ENCODE measurements at regions not wholly inside any gene's neighbourhood (a gene's known extent, or its start where the extent isn't known, plus 50 kb on each side); places are given as distances from the start of the nearest gene placed in this dataset.

GRCh38 chr21:35683664-35684304 lies 376.5 kb downstream of the SETD4 start:
- Mint-ChIP-seq H3K4me1 (no peaks in the 10 kb centered on the region), H3K4me3 (no peak overlapping the region), H3K27ac (no peak overlapping the region), H3K9me3 (no peaks in the 10 kb centered on the region), H3K27me3 (peaks cover 19% of the 10 kb centered on the region), H3K36me3 (no peaks in the 10 kb centered on the region)

GRCh38 chr21:35682904-35683549 lies 377.3 kb downstream of the SETD4 start:
- H3K4me1 Mint-ChIP-seq, result no peaks in the 10 kb centered on the region
- H3K4me3 Mint-ChIP-seq, result no peak overlapping the region
- peaks cover 18% of the 10 kb centered on the region for H3K27me3 Mint-ChIP-seq
- no peaks in the 10 kb centered on the region for H3K36me3 Mint-ChIP-seq
- peaks cover 0 to 3% (median 0%) of the 10 kb centered on the region in 3 donors for H3K9me3 Mint-ChIP-seq
- peak overlapping the region in 2 of 3 donors; percentile 39 to 48 for H3K27ac Mint-ChIP-seq

DNA sequence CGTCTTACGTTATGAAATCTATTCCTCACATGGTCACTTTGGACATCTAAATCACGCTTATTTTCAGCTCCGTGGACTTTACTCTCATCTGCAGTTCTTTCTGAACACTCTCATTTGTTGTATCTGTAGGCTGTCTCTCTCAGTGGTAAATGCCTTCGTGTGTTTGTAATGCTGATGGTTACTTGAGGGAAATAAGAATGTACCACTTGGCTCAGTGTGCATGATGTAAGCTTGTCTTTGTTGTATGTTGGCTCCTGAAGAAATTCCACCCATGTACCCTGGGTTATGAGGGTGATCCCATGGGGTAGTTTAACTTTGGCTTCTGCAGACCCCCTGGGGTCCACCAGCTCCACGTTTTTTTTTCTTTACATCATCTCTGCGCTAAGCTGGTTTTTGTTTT lies 378.4 kb downstream of the SETD4 start:
- no peak overlapping the region for H3K4me3 Mint-ChIP-seq
- no peaks in the 10 kb centered on the region for H3K4me1 Mint-ChIP-seq
- peaks cover 8% of the 10 kb centered on the region for H3K27me3 Mint-ChIP-seq
- H3K27ac Mint-ChIP-seq, result no peak overlapping the region
- H3K36me3 Mint-ChIP-seq, result no peaks in the 10 kb centered on the region
- H3K9me3 Mint-ChIP-seq, result peaks cover 0 to 3% (median 0%) of the 10 kb centered on the region in 3 donors

GRCh38 chr21:35679076-35679475 lies 381.2 kb downstream of the SETD4 start:
- H3K9me3 Mint-ChIP-seq, result peaks cover 0 to 3% (median 0%) of the 10 kb centered on the region in 3 donors
- H3K27ac Mint-ChIP-seq, result no peak overlapping the region
- no peaks in the 10 kb centered on the region for H3K4me1 Mint-ChIP-seq
- no peaks in the 10 kb centered on the region for H3K36me3 Mint-ChIP-seq
- H3K27me3 Mint-ChIP-seq, result peaks cover 5% of the 10 kb centered on the region
- no peak overlapping the region for H3K4me3 Mint-ChIP-seq

- Mint-ChIP-seq H3K27me3 (peaks cover 5% of the 10 kb centered on the region), H3K4me3 (no peak overlapping the region), H3K36me3 (no peaks in the 10 kb centered on the region), H3K9me3 (peaks cover 0 to 3% (median 0%) of the 10 kb centered on the region in 3 donors), H3K4me1 (no peaks in the 10 kb centered on the region), H3K27ac (no peak overlapping the region)
These were observed 381.9 kb downstream of the SETD4 start for GRCh38 chr21:35678393-35678792.

- no peak overlapping the region for H3K27ac Mint-ChIP-seq
- H3K9me3 Mint-ChIP-seq, result peaks cover 0 to 3% (median 0%) of the 10 kb centered on the region in 3 donors
- H3K27me3 Mint-ChIP-seq, result no peaks in the 10 kb centered on the region
- H3K4me1 Mint-ChIP-seq, result no peaks in the 10 kb centered on the region
- no peaks in the 10 kb centered on the region for H3K36me3 Mint-ChIP-seq
- H3K4me3 Mint-ChIP-seq, result no peak overlapping the region
These were observed 383.0 kb downstream of the SETD4 start for GRCh38 chr21:35677298-35677841.

DNA sequence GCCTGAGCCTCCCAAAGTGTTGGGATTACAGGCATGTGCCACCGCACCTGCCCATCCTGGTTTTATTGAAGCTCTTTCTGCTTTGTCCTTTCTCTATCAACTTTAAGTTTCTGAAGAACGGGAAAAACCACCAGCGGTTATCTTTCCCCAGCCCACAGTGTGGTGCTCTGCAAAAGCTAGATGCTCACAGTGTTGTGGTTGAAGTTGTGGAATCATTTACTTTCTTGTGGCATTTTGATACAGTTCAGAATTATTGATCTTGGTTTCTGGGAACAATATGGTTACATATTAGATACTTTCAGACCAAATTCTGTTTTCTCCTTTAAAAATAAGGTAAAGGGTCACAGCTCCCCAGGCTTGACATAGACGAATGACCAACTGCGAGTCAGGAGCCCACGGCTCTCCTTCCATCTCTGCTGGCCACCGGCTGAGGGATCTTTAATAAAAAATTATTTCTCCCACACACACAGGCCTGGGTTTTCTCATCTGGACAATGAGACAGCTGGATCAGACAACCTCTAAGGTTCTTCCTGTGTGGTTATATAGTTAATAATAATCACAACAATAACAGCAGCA lies 385.3 kb downstream of the SETD4 start:
- peaks cover 0 to 3% (median 0%) of the 10 kb centered on the region in 3 donors for H3K9me3 Mint-ChIP-seq
- no peaks in the 10 kb centered on the region for H3K4me1 Mint-ChIP-seq
- H3K4me3 Mint-ChIP-seq, result no peak overlapping the region
- no peak overlapping the region for H3K27ac Mint-ChIP-seq
- no peaks in the 10 kb centered on the region for H3K36me3 Mint-ChIP-seq
- H3K27me3 Mint-ChIP-seq, result peaks cover 3% of the 10 kb centered on the region

GRCh38 chr21:35674091-35674671 lies 386.1 kb downstream of the SETD4 start:
- Mint-ChIP-seq H3K27ac (no peak overlapping the region), H3K36me3 (no peaks in the 10 kb centered on the region), H3K4me3 (no peak overlapping the region), H3K27me3 (peaks cover 3% of the 10 kb centered on the region), H3K9me3 (peaks cover 0 to 3% (median 0%) of the 10 kb centered on the region in 3 donors), H3K4me1 (no peaks in the 10 kb centered on the region)

GRCh38 chr21:35672313-35672712 lies 388.0 kb downstream of the SETD4 start:
- H3K27ac Mint-ChIP-seq, result no peak overlapping the region
- H3K4me1 Mint-ChIP-seq, result no peaks in the 10 kb centered on the region
- H3K27me3 Mint-ChIP-seq, result peaks cover 5% of the 10 kb centered on the region
- no peak overlapping the region for H3K4me3 Mint-ChIP-seq
- no peaks in the 10 kb centered on the region for H3K36me3 Mint-ChIP-seq
- H3K9me3 Mint-ChIP-seq, result no peaks in the 10 kb centered on the region

DNA sequence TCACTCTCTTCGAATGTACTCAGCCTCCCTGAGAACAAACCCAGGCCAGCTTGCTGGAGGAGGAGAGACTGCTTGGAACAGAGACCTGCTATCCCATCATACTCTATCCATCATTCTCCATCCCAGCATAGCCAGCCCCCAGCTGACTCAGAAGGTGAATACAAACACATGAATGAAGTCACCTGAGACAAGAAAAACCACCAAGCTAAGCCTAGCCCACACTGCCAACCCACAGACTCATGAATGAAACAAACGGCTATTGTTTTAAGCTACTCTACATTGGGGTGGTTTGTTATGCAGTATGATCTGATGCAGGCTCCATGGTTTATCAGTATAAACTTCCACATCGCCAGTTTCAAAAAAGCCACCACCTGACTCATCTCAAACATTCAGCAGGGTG lies 395.6 kb downstream of the SETD4 start:
- Mint-ChIP-seq H3K27me3 (peaks cover 5% of the 10 kb centered on the region), H3K36me3 (no peaks in the 10 kb centered on the region), H3K4me1 (no peaks in the 10 kb centered on the region), H3K9me3 (no peaks in the 10 kb centered on the region), H3K4me3 (no peak overlapping the region), H3K27ac (no peak overlapping the region)

DNA sequence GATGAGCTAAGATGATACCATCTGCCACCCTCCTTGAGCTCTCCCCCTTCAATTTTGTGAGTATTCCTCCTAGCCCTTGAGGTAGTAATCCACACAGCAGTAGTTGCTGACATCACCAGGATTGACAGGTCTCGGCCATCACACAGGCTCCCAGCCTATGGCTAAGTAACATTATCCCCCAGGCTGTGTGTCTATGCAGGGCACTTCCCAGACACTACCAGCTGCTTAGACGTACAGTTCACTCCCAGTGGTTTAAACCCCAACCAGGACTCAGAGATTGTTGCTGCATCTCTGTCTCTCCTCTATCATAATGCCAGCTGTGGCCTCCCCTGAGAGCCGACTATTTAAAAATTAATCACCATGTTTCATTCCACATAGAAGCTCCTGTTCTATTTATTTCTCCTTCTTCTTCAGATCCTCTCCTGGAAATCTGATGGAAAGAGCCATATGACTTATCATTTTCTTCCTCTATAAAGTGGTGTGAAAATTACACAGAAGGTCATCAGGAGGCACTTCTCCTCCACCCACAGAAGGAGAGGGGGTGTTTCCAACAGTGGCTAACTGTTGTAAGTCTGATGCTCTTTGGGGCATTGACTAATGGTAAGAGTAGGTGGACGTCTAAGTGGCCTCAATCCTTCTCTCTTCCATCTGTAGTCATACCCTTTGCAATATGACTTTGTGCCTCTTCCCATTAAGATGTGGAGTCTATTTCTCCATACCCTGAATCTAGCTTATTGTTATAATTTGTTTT lies 396.3 kb downstream of the SETD4 start:
- no peaks in the 10 kb centered on the region for H3K36me3 Mint-ChIP-seq
- no peak overlapping the region for H3K27ac Mint-ChIP-seq

DNA sequence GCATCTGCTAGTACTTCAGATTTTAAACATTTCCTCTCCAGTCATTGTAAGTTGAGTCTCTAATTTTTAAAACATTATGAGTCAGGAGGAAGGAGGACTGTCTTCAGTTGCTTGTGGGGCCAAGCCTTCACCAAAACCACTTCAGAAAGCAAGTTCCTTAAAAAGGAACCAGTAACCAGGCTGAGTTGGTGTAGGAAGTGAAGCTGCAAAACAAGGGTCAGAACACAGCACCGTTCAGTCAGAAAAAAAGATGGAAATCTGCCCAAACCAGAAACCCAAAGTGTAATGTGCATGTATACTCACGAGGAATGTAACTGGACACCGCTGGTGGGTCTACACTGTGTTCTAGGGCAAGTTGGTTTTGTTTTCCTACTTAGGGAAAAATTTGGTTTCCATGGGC lies 402.1 kb downstream of the SETD4 start:
- no peaks in the 10 kb centered on the region for H3K9me3 Mint-ChIP-seq
- H3K4me1 Mint-ChIP-seq, result peaks cover 0 to 4% (median 0%) of the 10 kb centered on the region in 3 donors
- no peak overlapping the region for H3K27ac Mint-ChIP-seq
- H3K4me3 Mint-ChIP-seq, result no peak overlapping the region
- H3K27me3 Mint-ChIP-seq, result peaks cover 9% of the 10 kb centered on the region
- peaks cover 2% of the 10 kb centered on the region for H3K36me3 Mint-ChIP-seq

More for the DNA sequence above, 396.3 kb downstream of the SETD4 start:
- H3K4me1 Mint-ChIP-seq, result no peaks in the 10 kb centered on the region
- peak overlapping the region in 1 of 4 donors; percentile 6 for H3K4me3 Mint-ChIP-seq
- H3K27me3 Mint-ChIP-seq, result peaks cover 7% of the 10 kb centered on the region
- H3K9me3 Mint-ChIP-seq, result no peaks in the 10 kb centered on the region

DNA sequence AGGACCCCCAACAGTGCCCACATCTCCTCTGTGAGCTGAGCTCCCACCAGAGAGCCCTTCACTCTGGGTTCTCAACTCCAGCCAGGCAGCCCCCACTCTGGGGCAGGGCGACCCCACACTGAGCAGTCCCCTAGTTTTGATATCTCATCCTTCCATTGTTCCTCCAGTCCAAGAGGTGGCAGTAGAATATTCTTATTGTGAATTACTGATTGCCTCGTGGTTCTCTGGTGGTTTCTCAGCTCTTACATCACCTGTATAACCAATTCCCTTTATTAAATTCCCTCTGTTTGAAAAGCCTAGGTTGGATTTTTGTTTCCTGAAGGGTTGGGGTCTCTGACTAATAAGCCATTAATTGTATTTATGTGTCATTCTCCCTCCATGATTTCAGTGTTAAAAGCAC lies 407.5 kb downstream of the SETD4 start:
- Mint-ChIP-seq H3K27me3 (peaks cover 21% of the 10 kb centered on the region), H3K36me3 (peaks cover 4% of the 10 kb centered on the region), H3K4me1 (peaks cover 0 to 1% (median 0%) of the 10 kb centered on the region in 3 donors), H3K4me3 (no peak overlapping the region), H3K27ac (no peak overlapping the region), H3K9me3 (no peaks in the 10 kb centered on the region)

DNA sequence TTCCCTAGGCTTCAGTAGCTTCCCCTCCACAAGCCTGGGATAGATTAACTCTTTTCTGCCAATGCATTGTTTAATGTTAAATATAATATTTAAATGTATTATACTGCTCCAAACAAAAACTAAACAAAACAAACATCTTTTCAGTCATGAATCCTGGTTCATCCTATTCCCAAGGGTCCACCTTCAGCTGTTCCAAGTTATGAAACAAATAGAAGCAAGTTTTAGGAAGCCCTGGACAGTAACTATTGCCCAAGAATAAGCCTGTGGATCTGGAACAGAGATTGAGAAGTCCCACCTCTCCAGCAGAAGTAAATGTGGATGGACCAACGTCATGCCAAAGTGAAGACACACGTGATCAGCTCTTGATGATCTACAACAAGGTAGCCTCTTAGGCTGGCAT lies 408.1 kb downstream of the SETD4 start:
- Mint-ChIP-seq H3K4me3 (no peak overlapping the region), H3K27me3 (peaks cover 21% of the 10 kb centered on the region), H3K36me3 (peaks cover 4% of the 10 kb centered on the region), H3K27ac (no peak overlapping the region), H3K9me3 (peaks cover 0 to 2% (median 0%) of the 10 kb centered on the region in 3 donors), H3K4me1 (peaks cover 0 to 1% (median 0%) of the 10 kb centered on the region in 3 donors)

All from IgD-negative memory B cell (primary cell).